HEK293T (cell line): ENCODE measurements at regions not wholly inside any gene's neighbourhood (a gene's known extent, or its start where the extent isn't known, plus 50 kb on each side); places are given as distances from the start of the nearest gene placed in this dataset.
"Not testable (repeated sequence)": the region's sequence is repeated elsewhere in the genome, so short reads cannot be mapped to it uniquely, and the experiment has no call there.

ENCODE experiments used
- BHLHE40 ChIP-seq: fragments of 450-650 bp; IDR thresholded peaks from 2 replicates; pipeline ENCODE4 v1.6.1; 2016; ENCODE audit warnings: mild to moderate bottlenecking, moderate library complexity, borderline replicate concordance
- CTBP1 ChIP-seq: fragments of 450-650 bp; IDR thresholded peaks from 2 replicates; pipeline ENCODE4 v1.6.1; 2016; ENCODE audit warnings: borderline replicate concordance
- ELF4 ChIP-seq: fragments of 450-650 bp; IDR thresholded peaks from 2 replicates; pipeline ENCODE4 v1.6.1; 2017; ENCODE audit warnings: antibody characterized with exemption
- FOXA1 ChIP-seq: fragments of 450-650 bp; IDR thresholded peaks from 2 replicates; pipeline ENCODE4 v1.6.1; 2016; ENCODE audit warnings: mild to moderate bottlenecking
- FOXK2 ChIP-seq: fragments of 450-650 bp; IDR thresholded peaks from 2 replicates; pipeline ENCODE4 v1.6.1; 2016; ENCODE audit warnings: mild to moderate bottlenecking
- FOXM1 ChIP-seq: fragments of 450-650 bp; IDR thresholded peaks from 2 replicates; pipeline ENCODE4 v1.6.1; 2017; ENCODE audit warnings: mild to moderate bottlenecking, borderline replicate concordance
- LEF1 ChIP-seq: fragments of 450-650 bp; IDR thresholded peaks from 2 replicates; pipeline ENCODE4 v1.6.1; 2017; ENCODE audit warnings: mild to moderate bottlenecking, borderline replicate concordance
- NFRKB ChIP-seq: fragments of 450-650 bp; IDR thresholded peaks from 2 replicates; pipeline ENCODE4 v1.6.1; 2016; ENCODE audit warnings: mild to moderate bottlenecking, moderate library complexity
- SP1 ChIP-seq: fragments of 450-650 bp; IDR thresholded peaks from 2 replicates; pipeline ENCODE4 v1.6.1; 2017
- SUZ12 ChIP-seq: fragments of 450-650 bp; IDR thresholded peaks from 2 replicates; pipeline ENCODE4 v1.6.1; 2016; ENCODE audit warnings: mild to moderate bottlenecking
- TARDBP ChIP-seq: fragments of 450-650 bp; IDR thresholded peaks from 2 replicates; pipeline ENCODE4 v1.6.1; 2016
- TF ChIP-seq, protein P1 (sequence below): fragments of 450-650 bp; IDR thresholded peaks from 2 replicates; pipeline ENCODE4 v1.6.1; 2016

- TF ChIP-seq SP1, FOXK2, TARDBP, FOXM1, FOXA1, BHLHE40, LEF1, SUZ12, ELF4, NFRKB, CTBP1: not testable (repeated sequence)
- TF ChIP-seq, protein P1, sequence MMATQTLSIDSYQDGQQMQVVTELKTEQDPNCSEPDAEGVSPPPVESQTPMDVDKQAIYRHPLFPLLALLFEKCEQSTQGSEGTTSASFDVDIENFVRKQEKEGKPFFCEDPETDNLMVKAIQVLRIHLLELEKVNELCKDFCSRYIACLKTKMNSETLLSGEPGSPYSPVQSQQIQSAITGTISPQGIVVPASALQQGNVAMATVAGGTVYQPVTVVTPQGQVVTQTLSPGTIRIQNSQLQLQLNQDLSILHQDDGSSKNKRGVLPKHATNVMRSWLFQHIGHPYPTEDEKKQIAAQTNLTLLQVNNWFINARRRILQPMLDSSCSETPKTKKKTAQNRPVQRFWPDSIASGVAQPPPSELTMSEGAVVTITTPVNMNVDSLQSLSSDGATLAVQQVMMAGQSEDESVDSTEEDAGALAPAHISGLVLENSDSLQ: not testable (repeated sequence)
Measured at GRCh38 chr3:194264631-194265504, 86.3 kb downstream of the CPN2 start.
